A549 (cell line): ENCODE measurements at regions not wholly inside any gene's neighbourhood (a gene's known extent, or its start where the extent isn't known, plus 50 kb on each side); places are given as distances from the start of the nearest gene placed in this dataset.

ENCODE experiments used
- ATAC-seq, 2 experiments: fragments of 200-7000 bp in 1 of 2; fragments of >200 bp in 1 of 2; cut with Nextera tagmentation in 1 of 2; cut with Tn5 transposase in 1 of 2; 3 replicates each; pipeline versions ENCODE4 v1.8.0 to v1.9.1; 2018 to 2020; ENCODE audit warnings: mild to moderate bottlenecking in 1 of 2, moderate library complexity in 1 of 2
- CTCF ChIA-PET: fragments of 300-600 bp; sonication (Branson Sonifier 250); formaldehyde crosslinking; extraction: SDS; loops from one replicate; lab custom pipeline; 2021; ENCODE audit warnings: antibody characterized with exemption, inconsistent platforms; lab: Yijun Ruan, JAX
- POLR2A ChIA-PET: fragments of 350-600 bp; formaldehyde crosslinking; extraction: SDS; loops from one replicate; lab custom pipeline; 2021; ENCODE audit warnings: antibody characterized with exemption, inconsistent platforms; lab: Yijun Ruan, JAX
- DNase-seq, 2 experiments: peaks; one replicate each; pipeline versions ENCODE4 v3.0.0 to v3.0.0-alpha.2; 2011 to 2016; ENCODE audit warnings: low read depth in 1 of 2, low spot score in 1 of 2
- FAIRE-seq: peaks from 2 replicates; lab custom pipeline; 2011; peaks lifted over from hg19 to GRCh38; lab: Jason Lieb, UNC
- H3K27ac ChIP-seq, 2 experiments: fragments of >200 bp; sonication (Bioruptor Twin); formaldehyde crosslinking; 3 replicates each; pipeline ENCODE4 v1.5.1; 2016 to 2017
- H3K4me1 ChIP-seq: fragments of >200 bp; sonication (Bioruptor Twin); formaldehyde crosslinking; 3 replicates; pipeline ENCODE4 v1.6.1; 2016
- H3K4me2 ChIP-seq: fragments of >200 bp; sonication (Bioruptor Twin); formaldehyde crosslinking; 3 replicates; pipeline ENCODE4 v1.6.1; 2016
- H3K4me3 ChIP-seq: fragments of >200 bp; sonication (Bioruptor Twin); formaldehyde crosslinking; 3 replicates; pipeline ENCODE4 v1.5.1; 2016
- H3K9me3 ChIP-seq: fragments of >200 bp; sonication (Bioruptor Twin); formaldehyde crosslinking; 3 replicates; pipeline ENCODE4 v1.6.1; 2016
- CHD4 ChIP-seq: fragments of 200-600 bp; sonication (generic); IDR thresholded peaks from 2 replicates; pipeline ENCODE4 v1.6.1; 2016; ENCODE audit warnings: antibody characterized with exemption, mild to moderate bottlenecking, borderline replicate concordance
- EHMT2 ChIP-seq: fragments of 200-600 bp; sonication (generic); IDR thresholded peaks from 2 replicates; pipeline ENCODE4 v1.6.1; 2016; ENCODE audit warnings: antibody characterized with exemption, low read depth, mild to moderate bottlenecking, moderate library complexity
- ESRRA ChIP-seq: fragments of 150-350 bp; IDR thresholded peaks from 2 replicates; pipeline ENCODE4 v1.6.1; 2014; ENCODE audit warnings: mild to moderate bottlenecking, low read length, borderline replicate concordance
- HDAC2 ChIP-seq: fragments of 200-600 bp; sonication (generic); IDR thresholded peaks from 2 replicates; pipeline ENCODE4 v1.6.1; 2016
- HOXB13 ChIP-seq: fragments of 250-450 bp; sonication (Bioruptor Pico); IDR thresholded peaks from 2 replicates; pipeline ENCODE4 v1.5.0; 2020; ENCODE audit warnings: low read depth, mild to moderate bottlenecking, moderate library complexity
- KDM1A ChIP-seq: fragments of 200-600 bp; sonication (generic); IDR thresholded peaks from 2 replicates; pipeline ENCODE4 v1.6.1; 2016; ENCODE audit warnings: low read depth, mild to moderate bottlenecking
- NFE2L2 ChIP-seq: fragments of 150-350 bp; conservative IDR thresholded peaks from 2 replicates; pipeline ENCODE4 v1.6.1; 2014; ENCODE audit warnings: low read length
- NPAS2 ChIP-seq: fragments of 250-450 bp; sonication (Bioruptor Pico); IDR thresholded peaks from 2 replicates; pipeline ENCODE4 v1.8.0; 2022; ENCODE audit warnings: mild to moderate bottlenecking, moderate library complexity, borderline replicate concordance
- NR3C1 ChIP-seq: fragments of >200 bp; sonication (Bioruptor Twin); formaldehyde crosslinking; IDR thresholded peaks from 3 replicates; pipeline ENCODE4 v1.6.1; 2017
- PHF8 ChIP-seq: fragments of 200-600 bp; sonication (generic); IDR thresholded peaks from 2 replicates; pipeline ENCODE4 v1.6.1; 2016; ENCODE audit warnings: low read depth, mild to moderate bottlenecking, antibody characterized with exemption, moderate library complexity, borderline replicate concordance
- RNF2 ChIP-seq: fragments of 200-600 bp; sonication (generic); IDR thresholded peaks from 2 replicates; pipeline ENCODE4 v1.6.1; 2016; ENCODE audit warnings: low read depth, mild to moderate bottlenecking, antibody characterized with exemption, moderate library complexity, borderline replicate concordance
- TFCP2L1 ChIP-seq: fragments of 250-450 bp; sonication (Bioruptor Pico); IDR thresholded peaks from 2 replicates; pipeline ENCODE4 v1.5.0; 2021; ENCODE audit warnings: mild to moderate bottlenecking
- ZC3H11A ChIP-seq: fragments of 450-650 bp; IDR thresholded peaks from 2 replicates; pipeline ENCODE4 v1.6.1; 2014; ENCODE audit warnings: antibody characterized with exemption, mild to moderate bottlenecking
- WGBS: methylation state at CpG from one replicate; pipeline ENCODE4 v1.1.6; 2017; ENCODE audit errors: missing lambda C conversion rate; 5-methylcytosine and 5-hydroxymethylcytosine counted together
- TF ChIP-seq, protein P1 (sequence below): fragments of 150-350 bp; IDR thresholded peaks from 2 replicates; pipeline ENCODE4 v1.6.1; 2014; ENCODE audit warnings: low read depth, mild to moderate bottlenecking, low read length
- TF ChIP-seq, protein P2 (sequence below): fragments of >200 bp; sonication (Bioruptor Twin); formaldehyde crosslinking; IDR thresholded peaks from 3 replicates; pipeline ENCODE4 v1.5.1; 2016
- TF ChIP-seq, protein P3 (sequence below): fragments of 250-450 bp; sonication (Bioruptor Pico); IDR thresholded peaks from 2 replicates; pipeline ENCODE4 v1.5.0; 2020; ENCODE audit warnings: low read depth, mild to moderate bottlenecking, moderate library complexity
- TF ChIP-seq, protein P4 (sequence below): fragments of >200 bp; sonication (Bioruptor Twin); formaldehyde crosslinking; IDR thresholded peaks from 2 replicates; pipeline ENCODE4 v1.6.1; 2016

DNA sequence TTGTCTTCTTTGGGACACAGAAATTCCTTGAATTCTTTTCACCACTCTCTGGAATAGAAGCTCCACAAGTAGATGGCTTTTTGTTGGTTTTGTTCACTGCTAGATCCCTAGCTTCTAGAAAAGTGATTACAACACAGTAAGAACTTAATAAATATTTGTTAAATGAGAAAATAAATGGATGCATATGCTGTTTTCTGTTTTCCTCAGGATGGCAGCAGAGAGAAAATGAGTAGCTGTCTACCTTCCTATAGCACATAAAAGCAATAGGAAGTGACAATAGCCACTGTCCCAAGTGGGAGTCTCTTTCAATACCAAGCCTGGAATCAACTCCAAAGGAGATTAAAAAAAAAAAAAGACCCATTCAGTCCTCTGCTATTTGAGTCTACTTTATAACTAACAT lies 100.6 kb upstream of the NREP start:
- DNase-seq, result no peak
- H3K4me3 ChIP-seq, result no peak overlapping the region
- H3K4me2 ChIP-seq, result no peak overlapping the region
- no peak overlapping the region for H3K27ac ChIP-seq
- no peaks in the 10 kb centered on the region for H3K9me3 ChIP-seq
- no peak for ATAC-seq
- TF ChIP-seq TFCP2L1 (CRISPR knock-in tag) (no peak), CHD4 (no peak), EHMT2 (no peak), NFE2L2 (no peak), ESRRA (no peak), NR3C1 (no peak), NPAS2 (CRISPR knock-in tag) (no peak), KDM1A (no peak), PHF8 (no peak)
- TF ChIP-seq, protein P1, sequence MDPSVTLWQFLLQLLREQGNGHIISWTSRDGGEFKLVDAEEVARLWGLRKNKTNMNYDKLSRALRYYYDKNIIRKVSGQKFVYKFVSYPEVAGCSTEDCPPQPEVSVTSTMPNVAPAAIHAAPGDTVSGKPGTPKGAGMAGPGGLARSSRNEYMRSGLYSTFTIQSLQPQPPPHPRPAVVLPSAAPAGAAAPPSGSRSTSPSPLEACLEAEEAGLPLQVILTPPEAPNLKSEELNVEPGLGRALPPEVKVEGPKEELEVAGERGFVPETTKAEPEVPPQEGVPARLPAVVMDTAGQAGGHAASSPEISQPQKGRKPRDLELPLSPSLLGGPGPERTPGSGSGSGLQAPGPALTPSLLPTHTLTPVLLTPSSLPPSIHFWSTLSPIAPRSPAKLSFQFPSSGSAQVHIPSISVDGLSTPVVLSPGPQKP, result no peak
- TF ChIP-seq, protein P2, sequence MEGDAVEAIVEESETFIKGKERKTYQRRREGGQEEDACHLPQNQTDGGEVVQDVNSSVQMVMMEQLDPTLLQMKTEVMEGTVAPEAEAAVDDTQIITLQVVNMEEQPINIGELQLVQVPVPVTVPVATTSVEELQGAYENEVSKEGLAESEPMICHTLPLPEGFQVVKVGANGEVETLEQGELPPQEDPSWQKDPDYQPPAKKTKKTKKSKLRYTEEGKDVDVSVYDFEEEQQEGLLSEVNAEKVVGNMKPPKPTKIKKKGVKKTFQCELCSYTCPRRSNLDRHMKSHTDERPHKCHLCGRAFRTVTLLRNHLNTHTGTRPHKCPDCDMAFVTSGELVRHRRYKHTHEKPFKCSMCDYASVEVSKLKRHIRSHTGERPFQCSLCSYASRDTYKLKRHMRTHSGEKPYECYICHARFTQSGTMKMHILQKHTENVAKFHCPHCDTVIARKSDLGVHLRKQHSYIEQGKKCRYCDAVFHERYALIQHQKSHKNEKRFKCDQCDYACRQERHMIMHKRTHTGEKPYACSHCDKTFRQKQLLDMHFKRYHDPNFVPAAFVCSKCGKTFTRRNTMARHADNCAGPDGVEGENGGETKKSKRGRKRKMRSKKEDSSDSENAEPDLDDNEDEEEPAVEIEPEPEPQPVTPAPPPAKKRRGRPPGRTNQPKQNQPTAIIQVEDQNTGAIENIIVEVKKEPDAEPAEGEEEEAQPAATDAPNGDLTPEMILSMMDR, result no peak
- TF ChIP-seq, protein P3, sequence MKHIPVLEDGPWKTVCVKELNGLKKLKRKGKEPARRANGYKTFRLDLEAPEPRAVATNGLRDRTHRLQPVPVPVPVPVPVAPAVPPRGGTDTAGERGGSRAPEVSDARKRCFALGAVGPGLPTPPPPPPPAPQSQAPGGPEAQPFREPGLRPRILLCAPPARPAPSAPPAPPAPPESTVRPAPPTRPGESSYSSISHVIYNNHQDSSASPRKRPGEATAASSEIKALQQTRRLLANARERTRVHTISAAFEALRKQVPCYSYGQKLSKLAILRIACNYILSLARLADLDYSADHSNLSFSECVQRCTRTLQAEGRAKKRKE (CRISPR knock-in tag), result no peak
- no peak for FAIRE-seq
- no peaks in the 10 kb centered on the region for H3K4me1 ChIP-seq
- POLR2A ChIA-PET, result no interaction called here
- CTCF ChIA-PET, result interaction anchor here (0.7 kb wide), 1 partner anchor 627 kb away, joined by 5 read pairs; no protein-coding TSS in a partner anchor

DNA sequence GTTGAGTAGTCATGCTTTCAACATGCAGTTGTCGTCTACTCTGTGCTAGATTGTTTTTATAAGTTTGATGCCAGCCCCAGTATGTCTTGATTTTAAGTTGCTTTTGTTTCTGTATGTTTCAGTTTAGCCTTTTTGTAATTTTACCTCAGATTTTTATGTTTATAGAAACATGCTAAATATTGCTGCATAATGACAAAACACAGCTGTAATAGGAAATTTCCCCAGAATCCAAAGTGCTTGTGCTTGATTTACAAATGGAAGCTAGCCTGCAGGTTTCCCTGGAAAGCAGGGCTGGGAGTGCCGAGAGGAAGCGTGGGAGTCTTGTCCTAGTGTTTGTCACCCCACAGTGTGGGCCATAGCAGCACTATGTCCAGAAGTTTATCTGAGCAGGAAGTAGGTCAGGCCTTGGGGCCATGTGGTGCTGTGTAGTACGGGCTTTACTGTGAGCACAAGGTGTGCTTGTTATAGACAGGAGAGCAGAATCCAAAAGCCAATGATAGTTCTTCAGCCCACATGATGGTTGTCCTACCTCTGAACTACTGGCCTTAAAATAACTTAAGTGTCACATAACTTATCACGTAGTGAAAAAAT lies 100.0 kb upstream of the NREP start:
- no peak for ATAC-seq
- ChIA-PET POLR2A (no interaction called here), CTCF (interaction anchor here (0.7 to 1.3 kb wide), 2 partner anchors 8 to 626 kb away, joined by 3 to 5 read pairs; no protein-coding TSS in a partner anchor)
- no peak for FAIRE-seq
- TF ChIP-seq ESRRA (no peak), HOXB13 (CRISPR knock-in tag) (no peak), NPAS2 (CRISPR knock-in tag) (no peak), HDAC2 (no peak), RNF2 (no peak), ZC3H11A (no peak)
- TF ChIP-seq, protein P4, sequence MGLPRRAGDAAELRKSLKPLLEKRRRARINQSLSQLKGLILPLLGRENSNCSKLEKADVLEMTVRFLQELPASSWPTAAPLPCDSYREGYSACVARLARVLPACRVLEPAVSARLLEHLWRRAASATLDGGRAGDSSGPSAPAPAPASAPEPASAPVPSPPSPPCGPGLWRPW, result no peak
- TF ChIP-seq, protein P2, result no peak
- TF ChIP-seq, all 56 proteins: peak for 0
- H3K4me1 ChIP-seq, result no peaks in the 10 kb centered on the region
- WGBS, result 60% methylated on average over 5 of the region's 5 CpGs
- no peak for DNase-seq
- no peak overlapping the region for H3K4me2 ChIP-seq
- H3K27ac ChIP-seq, result no peak overlapping the region
- no peak overlapping the region for H3K4me3 ChIP-seq
- H3K9me3 ChIP-seq, result no peaks in the 10 kb centered on the region
